Heart left ventricle (tissue), 13 donors: ENCODE measurements at regions not wholly inside any gene's neighbourhood (a gene's known extent, or its start where the extent isn't known, plus 50 kb on each side); places are given as distances from the start of the nearest gene placed in this dataset.

Experiments
- CTCF ChIP-seq, 12 donors: fragments of 200-600 bp; sonication (generic) in 4 of 12; IDR thresholded peaks; one replicate each; pipeline versions ENCODE4 v1.5.0 to v1.8.0; 2018 to 2022; ENCODE audit warnings: antibody characterized with exemption in 12 of 12, mild to moderate bottlenecking in 5 of 12
- POLR2A ChIP-seq, 2 donors: fragments of 450-650 bp; IDR thresholded peaks; one replicate each; pipeline ENCODE4 v1.6.1; 2017; ENCODE audit warnings: antibody characterized with exemption in 2 of 2, mild to moderate bottlenecking in 2 of 2, moderate library complexity in 2 of 2
- donor health status: ischemic (EF 13 %, LVEDD 7.1; RV severe dilation, severe dysfunction).
- donor health status: DM: no; HTN: yes; CAD: no.
- donor health status: DM: no; HTN: no; CAD: no.
- donor health status: ischemic (EF 25% LVEDD 6.9; RV normal size, moderate dysfunction).
- donor health status: ischemic (EF 25% LVEDD 5.7; RV mildly dilated, moderate dysfunction).
- donor health status: ischemic (EF 35%, LVEDD 5.7; RV mildly dilated, moderate dysfunction).
- donor health status: nonischemic (EF 11% LVEDD 7.7; RV severe dilation, severe dysfunction).
- donor health status: DM: yes; HTN: yes; CAD: no.
- donor health status: PGD.
- donor health status: ischemic (EF 29% LVEDD 5.4; RV normal size, mild dysfunction).
- donor health status: nonischemic (EF 23%, LVEDD 6.1; RV moderate dilation, normal function).

GRCh38 chr1:208737922-208738321 lies 493.7 kb upstream of the PLXNA2 start:
- TF ChIP-seq CTCF (IDR thresholded peaks at IDR 0.05) (no peak), POLR2A (IDR thresholded peaks at IDR 0.05) (no peak)
